Endothelial cell (in vitro differentiated cells): ENCODE measurements at regions not wholly inside any gene's neighbourhood (a gene's known extent, or its start where the extent isn't known, plus 50 kb on each side); places are given as distances from the start of the nearest gene placed in this dataset.

Source experiments
- DNase-seq: peaks from one replicate; pipeline ENCODE4 v3.0.0; 2021; ENCODE audit warnings: low spot score
- H3K27ac Mint-ChIP-seq: one replicate; pipeline ENCODE4 v1.8.0; 2021; ENCODE audit warnings: mixed read lengths, inconsistent platforms; ENCODE audit not compliant: unreplicated experiment
- H3K27me3 Mint-ChIP-seq: one replicate; pipeline ENCODE4 v1.8.0; 2021; ENCODE audit warnings: mild to moderate bottlenecking, moderate library complexity, mixed read lengths, inconsistent platforms; ENCODE audit not compliant: unreplicated experiment
- H3K36me3 Mint-ChIP-seq: one replicate; pipeline ENCODE4 v1.8.0; 2021; ENCODE audit warnings: mild to moderate bottlenecking, low read depth, mixed read lengths, inconsistent platforms; ENCODE audit not compliant: unreplicated experiment
- H3K4me1 Mint-ChIP-seq: one replicate; pipeline ENCODE4 v1.8.0; 2021; ENCODE audit warnings: mild to moderate bottlenecking, mixed read lengths, inconsistent platforms; ENCODE audit not compliant: unreplicated experiment
- H3K4me3 Mint-ChIP-seq: one replicate; pipeline ENCODE4 v1.8.0; 2021; ENCODE audit warnings: mild to moderate bottlenecking, mixed read lengths, inconsistent platforms; ENCODE audit not compliant: unreplicated experiment
- H3K9me3 Mint-ChIP-seq: one replicate; pipeline ENCODE4 v1.8.0; 2021; ENCODE audit warnings: mixed read lengths, inconsistent platforms; ENCODE audit not compliant: unreplicated experiment
- CTCF ChIP-seq: fragments of 200-600 bp; sonication (generic); IDR thresholded peaks from one replicate; pipeline ENCODE4 v1.5.0; 2021; ENCODE audit warnings: antibody characterized with exemption; ENCODE audit not compliant: unreplicated experiment

GRCh38 chr1:208931936-208932335, 651.6 kb upstream of the CAMK1G start:
- Mint-ChIP-seq H3K27me3 (no peaks in the 10 kb centered on the region), H3K4me1 (no peaks in the 10 kb centered on the region), H3K9me3 (no peaks in the 10 kb centered on the region), H3K27ac (no peak overlapping the region), H3K4me3 (no peak overlapping the region), H3K36me3 (no peaks in the 10 kb centered on the region)
- DNase-seq = no peak
- TF ChIP-seq CTCF = no peak

GRCh38 chr1:208933984-208934525, 649.5 kb upstream of the CAMK1G start:
- H3K36me3 Mint-ChIP-seq = no peaks in the 10 kb centered on the region
- no peak overlapping the region for H3K4me3 Mint-ChIP-seq
- H3K4me1 Mint-ChIP-seq = no peaks in the 10 kb centered on the region
- no peaks in the 10 kb centered on the region for H3K9me3 Mint-ChIP-seq
- DNase-seq = no peak
- no peak for TF ChIP-seq CTCF
- H3K27ac Mint-ChIP-seq = no peak overlapping the region
- H3K27me3 Mint-ChIP-seq = no peaks in the 10 kb centered on the region

GRCh38 chr1:208934933-208935332, 648.6 kb upstream of the CAMK1G start:
- no peak for DNase-seq
- no peaks in the 10 kb centered on the region for H3K4me1 Mint-ChIP-seq

GRCh38 chr1:208935517-208936187, 647.9 kb upstream of the CAMK1G start:
- no peak for TF ChIP-seq CTCF
- Mint-ChIP-seq H3K9me3 (no peaks in the 10 kb centered on the region), H3K4me3 (no peak overlapping the region), H3K27me3 (no peaks in the 10 kb centered on the region), H3K36me3 (no peaks in the 10 kb centered on the region), H3K4me1 (no peaks in the 10 kb centered on the region), H3K27ac (no peak overlapping the region)
- no peak for DNase-seq

More at GRCh38 chr1:208934933-208935332, 648.6 kb upstream of the CAMK1G start:
- no peak overlapping the region for H3K4me3 Mint-ChIP-seq
- H3K27me3 Mint-ChIP-seq = no peaks in the 10 kb centered on the region
- H3K27ac Mint-ChIP-seq = no peak overlapping the region
- no peaks in the 10 kb centered on the region for H3K36me3 Mint-ChIP-seq
- no peak for TF ChIP-seq CTCF
- no peaks in the 10 kb centered on the region for H3K9me3 Mint-ChIP-seq

- Mint-ChIP-seq H3K27ac (no peak overlapping the region), H3K27me3 (no peaks in the 10 kb centered on the region), H3K4me3 (no peak overlapping the region), H3K9me3 (no peaks in the 10 kb centered on the region), H3K4me1 (peaks cover 5% of the 10 kb centered on the region), H3K36me3 (no peaks in the 10 kb centered on the region)
- DNase-seq = no peak
- TF ChIP-seq CTCF = no peak
Observed at GRCh38 chr1:208939537-208940085, 643.9 kb upstream of the CAMK1G start.
